Natural killer cell (primary cell): ENCODE measurements at regions not wholly inside any gene's neighbourhood (a gene's known extent, or its start where the extent isn't known, plus 50 kb on each side); places are given as distances from the start of the nearest gene placed in this dataset.

Experiments
- ATAC-seq, 3 donors: fragments of 150-1000 bp in 2 of 3; fragments of 200-7000 bp in 1 of 3; cut with Tn5 transposase; 1 replicate in 1 of 3; 2 replicates in 2 of 3; pipeline ENCODE4 v1.10.0; 2021; ENCODE audit warnings: mild to moderate bottlenecking in 2 of 3, moderate library complexity in 2 of 3
- DNase-seq, 2 donors: peaks; one replicate each; pipeline versions ENCODE4 v3.0.0 to v3.0.0-alpha.2; 2013 to 2021; ENCODE audit warnings: mixed read lengths in 1 of 2
- H3K27ac ChIP-seq: one replicate; pipeline ENCODE4 v1.5.1; 2013; ENCODE audit warnings: mild to moderate bottlenecking, low read length
- H3K27me3 ChIP-seq: one replicate; pipeline ENCODE4 v1.6.1; 2013; ENCODE audit warnings: low read length; ENCODE audit not compliant: control insufficient read depth, insufficient read depth
- H3K36me3 ChIP-seq: one replicate; pipeline ENCODE4 v1.6.1; 2013; ENCODE audit warnings: low read length; ENCODE audit not compliant: control insufficient read depth, insufficient read depth
- H3K4me1 ChIP-seq: one replicate; pipeline ENCODE4 v1.6.1; 2013; ENCODE audit warnings: low read length; ENCODE audit not compliant: control insufficient read depth, insufficient read depth
- H3K4me3 ChIP-seq: one replicate; pipeline ENCODE4 v1.5.1; 2013; ENCODE audit warnings: low read length
- H3K9me3 ChIP-seq: one replicate; pipeline ENCODE4 v1.6.1; 2013; ENCODE audit warnings: low read length; ENCODE audit not compliant: control insufficient read depth, insufficient read depth
- H3K27ac Mint-ChIP-seq, 2 donors: one replicate each; pipeline ENCODE4 v1.8.0; 2022; ENCODE audit warnings: mild to moderate bottlenecking in 2 of 2, mixed read lengths in 2 of 2, moderate library complexity in 1 of 2
- H3K27me3 Mint-ChIP-seq, 2 donors: one replicate each; pipeline ENCODE4 v1.8.0; 2022; ENCODE audit warnings: low read depth in 2 of 2, mixed read lengths in 2 of 2
- H3K36me3 Mint-ChIP-seq: one replicate; pipeline ENCODE4 v1.8.0; 2022; ENCODE audit warnings: mixed read lengths
- H3K4me1 Mint-ChIP-seq, 2 donors: one replicate each; pipeline ENCODE4 v1.8.0; 2022; ENCODE audit warnings: mixed read lengths in 2 of 2
- H3K4me3 Mint-ChIP-seq: one replicate; pipeline ENCODE4 v1.8.0; 2022; ENCODE audit warnings: mild to moderate bottlenecking, moderate library complexity, mixed read lengths
- H3K9me3 Mint-ChIP-seq, 2 donors: one replicate each; pipeline ENCODE4 v1.8.0; 2022; ENCODE audit warnings: mixed read lengths in 2 of 2
- WGBS: methylation state at CpG from one replicate; pipeline ENCODE4 v1.1.7; 2013; ENCODE audit warnings: missing lambda C conversion rate; ENCODE audit not compliant: insufficient coverage; 5-methylcytosine and 5-hydroxymethylcytosine counted together
- intact Hi-C: fragments of 100-400 bp; cut with micrococcal nuclease; formaldehyde crosslinking; loops from one replicate; pipeline ENCODE4 v1.14.2; 2022
- TF ChIP-seq, protein P1 (sequence below): fragments of 200-600 bp; IDR thresholded peaks from one replicate; pipeline ENCODE4 v1.8.0; 2022; ENCODE audit warnings: antibody characterized with exemption

DNA sequence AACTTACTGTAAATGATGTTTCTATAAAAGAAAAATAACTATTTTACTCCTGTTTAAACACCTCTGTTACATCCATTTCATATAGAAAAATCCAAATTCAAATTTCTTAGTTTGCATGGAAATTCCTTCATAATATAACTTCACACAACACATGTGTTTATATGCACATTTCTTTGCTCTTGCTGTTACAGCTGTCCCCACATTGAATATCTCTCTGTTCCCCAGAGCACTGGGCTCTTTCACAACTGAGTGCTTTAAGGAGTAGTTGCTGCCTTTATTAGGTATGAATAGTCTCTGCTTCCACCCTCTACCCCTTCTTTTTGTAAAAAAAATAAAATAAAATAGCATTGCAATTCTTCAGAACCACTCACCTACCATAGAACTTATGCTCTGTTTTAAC, 287.0 kb downstream of the OLFM3 start:
- no peaks in the 10 kb centered on the region for H3K4me1 Mint-ChIP-seq

DNA sequence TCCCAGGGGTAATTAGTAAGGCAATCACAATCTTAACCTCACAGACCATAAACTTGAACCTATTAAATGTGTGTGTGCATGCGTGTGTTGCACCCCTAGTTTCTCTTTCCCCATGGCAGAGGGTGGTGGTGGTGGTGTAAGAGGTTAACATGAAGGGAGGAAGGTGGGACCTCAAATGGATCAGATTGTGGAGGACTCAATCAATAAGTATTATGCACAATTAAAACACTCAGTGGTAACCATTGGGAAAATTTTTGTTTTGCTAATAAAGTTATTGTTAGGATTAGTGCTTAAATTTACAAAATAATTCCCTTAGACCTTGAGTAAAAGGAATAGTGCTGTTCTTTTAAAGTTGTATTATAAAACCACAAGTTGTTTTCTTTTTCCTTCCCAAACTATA, 283.0 kb downstream of the OLFM3 start:
- Mint-ChIP-seq H3K4me3 (no peak overlapping the region), H3K27me3 (peaks cover 0 to 3% of the 10 kb centered on the region in 2 donors), H3K27ac (no peak overlapping the region), H3K9me3 (peaks cover 2% of the 10 kb centered on the region in 2 donors), H3K36me3 (no peaks in the 10 kb centered on the region), H3K4me1 (no peaks in the 10 kb centered on the region)
- Histone ChIP-seq H3K27ac (no peak overlapping the region), H3K4me3 (no peak overlapping the region), H3K36me3 (no peaks in the 10 kb centered on the region), H3K27me3 (no peaks in the 10 kb centered on the region), H3K4me1 (no peaks in the 10 kb centered on the region), H3K9me3 (no peaks in the 10 kb centered on the region)
- no peak for ATAC-seq
- TF ChIP-seq, protein P1, sequence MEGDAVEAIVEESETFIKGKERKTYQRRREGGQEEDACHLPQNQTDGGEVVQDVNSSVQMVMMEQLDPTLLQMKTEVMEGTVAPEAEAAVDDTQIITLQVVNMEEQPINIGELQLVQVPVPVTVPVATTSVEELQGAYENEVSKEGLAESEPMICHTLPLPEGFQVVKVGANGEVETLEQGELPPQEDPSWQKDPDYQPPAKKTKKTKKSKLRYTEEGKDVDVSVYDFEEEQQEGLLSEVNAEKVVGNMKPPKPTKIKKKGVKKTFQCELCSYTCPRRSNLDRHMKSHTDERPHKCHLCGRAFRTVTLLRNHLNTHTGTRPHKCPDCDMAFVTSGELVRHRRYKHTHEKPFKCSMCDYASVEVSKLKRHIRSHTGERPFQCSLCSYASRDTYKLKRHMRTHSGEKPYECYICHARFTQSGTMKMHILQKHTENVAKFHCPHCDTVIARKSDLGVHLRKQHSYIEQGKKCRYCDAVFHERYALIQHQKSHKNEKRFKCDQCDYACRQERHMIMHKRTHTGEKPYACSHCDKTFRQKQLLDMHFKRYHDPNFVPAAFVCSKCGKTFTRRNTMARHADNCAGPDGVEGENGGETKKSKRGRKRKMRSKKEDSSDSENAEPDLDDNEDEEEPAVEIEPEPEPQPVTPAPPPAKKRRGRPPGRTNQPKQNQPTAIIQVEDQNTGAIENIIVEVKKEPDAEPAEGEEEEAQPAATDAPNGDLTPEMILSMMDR: no peak
- 40% methylated on average over 1 of the region's 1 CpG for WGBS
- intact Hi-C loops: no loop called here
- DNase-seq: no peak

More for the DNA sequence above, 287.0 kb downstream of the OLFM3 start:
- DNase-seq: no peak
- Histone ChIP-seq H3K9me3 (no peaks in the 10 kb centered on the region), H3K4me3 (no peak overlapping the region), H3K4me1 (no peaks in the 10 kb centered on the region), H3K27ac (no peak overlapping the region), H3K27me3 (no peaks in the 10 kb centered on the region), H3K36me3 (no peaks in the 10 kb centered on the region)
- H3K27me3 Mint-ChIP-seq: peaks cover 0 to 3% of the 10 kb centered on the region in 2 donors
- H3K27ac Mint-ChIP-seq: no peak overlapping the region
- no peak overlapping the region for H3K4me3 Mint-ChIP-seq
- H3K36me3 Mint-ChIP-seq: no peaks in the 10 kb centered on the region
- ATAC-seq: no peak
- TF ChIP-seq, protein P1: no peak
- intact Hi-C loops: no loop called here
- peaks cover 2% of the 10 kb centered on the region in 2 donors for H3K9me3 Mint-ChIP-seq

DNA sequence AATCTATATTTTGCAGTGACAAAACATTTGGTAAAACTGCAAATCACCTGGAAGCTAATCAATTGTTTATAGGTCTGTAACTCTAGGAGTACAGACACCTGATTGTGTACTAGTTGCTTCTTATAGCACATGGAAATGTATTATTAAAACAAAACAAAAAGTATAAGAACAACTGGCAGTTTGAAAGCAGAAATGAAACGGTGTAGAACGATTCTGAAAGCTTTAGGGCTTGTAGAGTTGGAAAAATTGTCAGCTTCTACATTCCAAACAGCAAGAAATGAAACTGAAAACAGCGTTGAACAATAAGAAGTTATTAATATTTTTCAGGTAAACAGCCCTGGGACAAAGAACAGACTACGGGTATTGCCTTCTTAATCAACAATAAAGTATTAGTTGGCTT, 273.3 kb downstream of the OLFM3 start:
- H3K9me3 ChIP-seq: no peaks in the 10 kb centered on the region
- DNase-seq (no peak), ATAC-seq (no peak)
- Mint-ChIP-seq H3K27ac (no peak overlapping the region), H3K9me3 (peaks cover 2 to 8% of the 10 kb centered on the region in 2 donors), H3K4me3 (no peak overlapping the region), H3K27me3 (no peaks in the 10 kb centered on the region), H3K36me3 (no peaks in the 10 kb centered on the region), H3K4me1 (no peaks in the 10 kb centered on the region)
- WGBS: 78% methylated on average over 2 of the region's 4 CpGs
- H3K4me1 ChIP-seq: no peaks in the 10 kb centered on the region
- H3K27ac ChIP-seq: no peak overlapping the region
- no peak overlapping the region for H3K4me3 ChIP-seq
- no peaks in the 10 kb centered on the region for H3K27me3 ChIP-seq
- intact Hi-C loops: no loop called here
- H3K36me3 ChIP-seq: no peaks in the 10 kb centered on the region
- TF ChIP-seq, protein P1: no peak

DNA sequence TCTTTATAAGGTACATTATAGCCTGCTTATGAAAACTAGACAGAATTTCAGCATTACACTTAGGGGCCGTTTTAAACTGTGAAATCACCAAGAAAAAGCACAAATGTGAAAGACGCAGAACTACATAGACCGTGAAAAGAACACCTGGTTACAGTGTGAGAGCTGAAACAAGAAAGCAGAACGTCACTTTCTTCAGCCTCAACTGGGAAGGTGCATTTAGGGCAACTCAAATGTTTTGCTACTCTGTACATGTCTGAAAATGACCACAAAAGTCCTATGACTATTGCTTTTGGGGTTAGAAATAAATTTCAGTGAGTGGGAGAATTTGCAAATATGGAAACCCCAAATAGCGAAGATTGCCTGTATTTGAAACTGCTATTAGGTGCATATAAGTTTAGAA, 268.7 kb downstream of the OLFM3 start:
- Mint-ChIP-seq H3K27ac (no peak overlapping the region), H3K36me3 (no peaks in the 10 kb centered on the region), H3K9me3 (peaks cover 0 to 2% of the 10 kb centered on the region in 2 donors), H3K4me1 (no peaks in the 10 kb centered on the region), H3K27me3 (no peaks in the 10 kb centered on the region), H3K4me3 (no peak overlapping the region)
- Histone ChIP-seq H3K4me3 (no peak overlapping the region), H3K9me3 (no peaks in the 10 kb centered on the region), H3K27me3 (no peaks in the 10 kb centered on the region), H3K36me3 (no peaks in the 10 kb centered on the region), H3K27ac (no peak overlapping the region), H3K4me1 (no peaks in the 10 kb centered on the region)
- WGBS: 75% methylated on average over 4 of the region's 5 CpGs
- DNase-seq (no peak), ATAC-seq (no peak)
- TF ChIP-seq, protein P1: no peak
- intact Hi-C loops: no loop called here
